ENCODE measurements at regions not wholly inside any gene's neighbourhood (a gene's known extent, or its start where the extent isn't known, plus 50 kb on each side); places are given as distances from the start of the nearest gene placed in this dataset.

- TF ChIP-seq CTCF (IDR thresholded peaks at IDR 0.05): no peak
- TF ChIP-seq MYC (IDR thresholded peaks at IDR 0.05; ENCODE audit: borderline replicate concordance, low read length): no peak
- TF ChIP-seq POLR2AphosphoS2 (conservative IDR thresholded peaks at IDR 0.05; ENCODE audit: low read length): no peak
Measured at GRCh38 chr1:73623946-73624345, 574.0 kb downstream of the LRRIQ3 start.
